ENCODE measurements at regions not wholly inside any gene's neighbourhood (a gene's known extent, or its start where the extent isn't known, plus 50 kb on each side); places are given as distances from the start of the nearest gene placed in this dataset.

- BruUV-seq (replicated peaks): no TSS peak
- Histone ChIP-seq H3K4me2 (ENCODE audit: low read depth, low read length) (no peak overlapping the region), H2AFZ (ENCODE audit: low read length) (no peak overlapping the region), H4K20me1 (ENCODE audit: insufficient read depth, low read length) (no peaks in the 10 kb centered on the region), H3K79me2 (ENCODE audit: insufficient read depth, low read length) (no peaks in the 10 kb centered on the region), H3K9me3 (ENCODE audit: low read length) (no peaks in the 10 kb centered on the region), H3K4me1 (ENCODE audit: insufficient read depth, low read length) (no peaks in the 10 kb centered on the region), H3K9ac (ENCODE audit: insufficient read depth, low read depth, low read length) (no peak overlapping the region), H3K36me3 (replicated peaks in 1 of 2; ENCODE audit: control insufficient read depth in 1 of 2, insufficient read depth in 2 of 2, low read length in 2 of 2) (no peaks in the 10 kb centered on the region), H3K4me3 (replicated peaks in 1 of 3; ENCODE audit: insufficient read depth in 1 of 3, low read depth in 2 of 3, low read length in 3 of 3) (no peak overlapping the region), H3K27me3 (ENCODE audit: control insufficient read depth in 1 of 2, insufficient read depth in 2 of 2, low read length in 2 of 2) (no peaks in the 10 kb centered on the region), H3K27ac (ENCODE audit: extremely low read length, insufficient read depth, low read length) (no peak overlapping the region)
- ChIA-PET POLR2A (no interaction called here), CTCF (ENCODE audit: low intra/inter-chr PET ratio, low total read pairs) (no interaction called here)
- DNase-seq (ENCODE audit: low spot score) (no peak), ATAC-seq (no peak), FAIRE-seq (no peak)
- intact Hi-C loops (cut with micrococcal nuclease; ENCODE audit: unreplicated experiment): no loop called here
- TF ChIP-seq KLF12 (CRISPR knock-in tag; IDR thresholded peaks at IDR 0.05; ENCODE audit: borderline replicate concordance) (no peak), FOXC1 (CRISPR knock-in tag; IDR thresholded peaks at IDR 0.05; ENCODE audit: borderline replicate concordance) (no peak), ZMAT3 (CRISPR knock-in tag; conservative IDR thresholded peaks at IDR 0.05) (no peak), XBP1 (CRISPR knock-in tag; IDR thresholded peaks at IDR 0.05) (no peak), ZNF468 (CRISPR knock-in tag; IDR thresholded peaks at IDR 0.05) (no peak), SMARCC2 (IDR thresholded peaks at IDR 0.05) (no peak), ZNF572 (CRISPR knock-in tag; IDR thresholded peaks at IDR 0.05) (no peak), SP140L (CRISPR knock-in tag; IDR thresholded peaks at IDR 0.05; ENCODE audit: borderline replicate concordance) (no peak), KLF9 (CRISPR knock-in tag; IDR thresholded peaks at IDR 0.05; ENCODE audit: low read depth) (no peak), MNT (IDR thresholded peaks at IDR 0.05) (no peak), ZNF713 (CRISPR knock-in tag; IDR thresholded peaks at IDR 0.05) (no peak), KLF11 (CRISPR knock-in tag; IDR thresholded peaks at IDR 0.05) (no peak), RBFOX2 (IDR thresholded peaks at IDR 0.05; ENCODE audit: low read depth, low read length) (no peak), HMG20B (CRISPR knock-in tag; conservative IDR thresholded peaks at IDR 0.05) (no peak)
- in situ Hi-C loops (cut with HindIII; ENCODE audit: extremely low pct_ligation_motif_present, low pct_unique_long_range_greater_than_20kb): no loop called here
Observed at GRCh38 chr22:34301569-34301968, 381.3 kb upstream of the LARGE1 start.

Data from HepG2 (cell line).